Coronary artery (tissue), 2 donors: ENCODE measurements at regions not wholly inside any gene's neighbourhood (a gene's known extent, or its start where the extent isn't known, plus 50 kb on each side); places are given as distances from the start of the nearest gene placed in this dataset.
A peak's percentile ranks its signal among the peaks of the same experiment; 100 is the strongest.

Experiments used
- DNase-seq: peaks from one replicate; pipeline ENCODE4 v3.0.0-alpha.2; 2017; ENCODE audit warnings: low spot score
- H3K27ac ChIP-seq, 2 donors: fragments of 200-600 bp; sonication (generic); one replicate each; pipeline ENCODE4 v1.5.1; 2016 to 2019
- H3K4me3 ChIP-seq: fragments of 200-600 bp; sonication (generic); 2 replicates; pipeline ENCODE4 v1.5.1; 2016; ENCODE audit warnings: mild to moderate bottlenecking, moderate library complexity
- CTCF ChIP-seq: fragments of 200-600 bp; sonication (generic); IDR thresholded peaks from one replicate; pipeline ENCODE4 v1.5.1; 2019; ENCODE audit warnings: antibody characterized with exemption

GRCh38 chr6:170025935-170026750, 264.7 kb downstream of the DLL1 start:
- TF ChIP-seq CTCF, result no peak
- peak; percentile 64 for DNase-seq
- Histone ChIP-seq H3K4me3 (no peak overlapping the region), H3K27ac (no peak overlapping the region)

- H3K4me3 ChIP-seq, result no peak overlapping the region
- DNase-seq, result peak; percentile 41
- TF ChIP-seq CTCF, result no peak
- H3K27ac ChIP-seq, result no peak overlapping the region
Measured at GRCh38 chr6:170025341-170025911, 265.5 kb downstream of the DLL1 start.

GRCh38 chr6:170024940-170025339, 265.9 kb downstream of the DLL1 start:
- H3K27ac ChIP-seq, result no peak overlapping the region
- DNase-seq, result peak; percentile 46
- H3K4me3 ChIP-seq, result no peak overlapping the region
- TF ChIP-seq CTCF, result no peak

- no peak for DNase-seq
- TF ChIP-seq CTCF, result no peak
- Histone ChIP-seq H3K27ac (no peak overlapping the region), H3K4me3 (peak overlapping the region; percentile 38)
Measured at GRCh38 chr6:170023620-170024521, 267.0 kb downstream of the DLL1 start.

- Histone ChIP-seq H3K27ac (no peak overlapping the region), H3K4me3 (peak overlapping the region; percentile 38)
- no peak for TF ChIP-seq CTCF
- DNase-seq, result no peak
Measured at GRCh38 chr6:170022827-170023619, 267.9 kb downstream of the DLL1 start.

GRCh38 chr6:170022291-170022722, 268.6 kb downstream of the DLL1 start:
- no peak for DNase-seq
- H3K27ac ChIP-seq, result no peak overlapping the region
- no peak for TF ChIP-seq CTCF
- H3K4me3 ChIP-seq, result no peak overlapping the region
